ENCODE measurements at regions not wholly inside any gene's neighbourhood (a gene's known extent, or its start where the extent isn't known, plus 50 kb on each side); places are given as distances from the start of the nearest gene placed in this dataset.

DNA sequence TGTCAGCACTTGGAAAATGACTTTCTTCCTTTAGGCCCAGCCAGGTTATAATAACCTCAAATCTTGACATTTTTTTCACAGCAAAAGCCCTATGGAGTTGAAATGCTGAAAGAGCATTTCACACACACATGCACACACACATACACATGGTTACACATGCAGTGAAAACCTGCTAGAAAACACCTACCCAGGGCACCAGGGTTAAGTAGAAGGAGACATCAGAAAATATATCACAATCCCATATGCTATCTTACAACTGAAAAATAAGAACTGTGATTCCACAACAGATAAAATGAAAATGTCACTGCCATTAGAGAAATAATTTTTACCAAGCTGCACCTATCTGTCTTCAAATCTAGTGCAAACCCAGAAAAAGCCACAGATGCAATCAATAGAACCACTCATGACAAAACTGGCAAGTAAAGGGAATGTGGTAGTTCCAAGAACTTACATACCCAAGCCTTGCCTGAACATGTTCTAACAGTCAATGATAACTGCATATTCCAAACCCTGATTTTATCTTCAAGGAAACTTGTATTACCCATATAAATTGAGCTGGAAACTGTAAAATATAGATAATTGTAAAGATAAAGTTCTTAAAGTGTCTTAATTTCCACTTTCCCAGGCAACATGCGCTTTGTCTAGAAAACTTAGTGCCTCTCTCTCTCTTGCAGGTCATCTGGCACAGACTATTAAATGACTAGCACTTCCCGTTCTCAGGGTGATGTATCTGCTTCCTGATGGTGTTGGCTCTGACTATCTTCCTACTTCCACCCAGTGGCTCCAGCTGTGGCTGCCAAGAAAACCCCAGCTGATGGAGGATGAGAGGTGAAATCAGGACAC, 250.2 kb upstream of the PTGER4 start:
- TF ChIP-seq CTCF (conservative IDR thresholded peaks at IDR 0.05; ENCODE audit: low read depth, low read length): no peak
- no peak for TF ChIP-seq EZH2 (IDR thresholded peaks at IDR 0.05; ENCODE audit: borderline replicate concordance, low read depth, low read length, poor library complexity, severe bottlenecking)

Measured in A673 (cell line).